HS-5 (cell line): ENCODE measurements at regions not wholly inside any gene's neighbourhood (a gene's known extent, or its start where the extent isn't known, plus 50 kb on each side); places are given as distances from the start of the nearest gene placed in this dataset.
"Not testable (repeated sequence)": the region's sequence is repeated elsewhere in the genome, so short reads cannot be mapped to it uniquely, and the experiment has no call there.

Source experiments
- DNase-seq: peaks from one replicate; pipeline ENCODE4 v3.0.0-alpha.2; 2012; ENCODE audit warnings: low read depth

GRCh38 chr2:144010096-144010836, 509.7 kb downstream of the ZEB2 start:
- DNase-seq = no peak

DNA sequence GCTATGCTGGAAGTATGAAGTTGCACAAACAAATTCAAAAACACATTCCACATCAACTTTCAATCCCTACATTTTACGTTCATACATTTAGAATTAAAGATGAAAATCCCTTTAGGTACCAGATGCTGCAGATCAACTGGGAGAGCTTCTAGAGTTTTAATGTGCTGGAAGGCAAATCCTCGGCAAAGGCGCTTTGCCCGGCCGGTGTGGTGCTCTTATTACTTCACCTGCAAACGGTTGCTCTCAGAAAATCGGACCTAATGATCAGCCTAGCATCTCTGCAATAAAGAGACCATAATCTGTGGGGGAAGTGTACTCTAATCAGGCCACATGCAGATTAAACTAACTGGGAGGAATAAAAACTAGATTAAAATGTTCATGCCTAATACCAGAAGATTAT, 513.8 kb downstream of the ZEB2 start:
- DNase-seq = no peak

DNA sequence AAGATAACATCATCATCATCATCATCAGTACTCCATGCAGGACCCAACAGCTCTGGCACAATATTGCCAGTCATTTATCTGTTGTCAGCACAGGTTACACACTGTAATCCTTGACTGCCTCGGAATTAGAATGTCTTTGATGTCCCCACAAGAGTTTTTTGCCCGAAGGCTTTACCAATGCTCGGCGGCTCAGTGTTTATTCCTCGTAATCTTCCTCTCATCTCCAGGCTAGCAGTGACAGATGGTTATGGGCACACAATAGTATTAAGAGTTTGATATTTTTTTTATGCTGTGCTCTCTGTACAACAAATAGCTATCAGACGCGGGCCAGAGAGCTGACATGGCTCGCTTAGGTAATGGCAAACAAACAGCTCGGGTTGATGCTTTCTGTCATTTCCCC, 515.2 kb downstream of the ZEB2 start:
- DNase-seq = no peak

DNA sequence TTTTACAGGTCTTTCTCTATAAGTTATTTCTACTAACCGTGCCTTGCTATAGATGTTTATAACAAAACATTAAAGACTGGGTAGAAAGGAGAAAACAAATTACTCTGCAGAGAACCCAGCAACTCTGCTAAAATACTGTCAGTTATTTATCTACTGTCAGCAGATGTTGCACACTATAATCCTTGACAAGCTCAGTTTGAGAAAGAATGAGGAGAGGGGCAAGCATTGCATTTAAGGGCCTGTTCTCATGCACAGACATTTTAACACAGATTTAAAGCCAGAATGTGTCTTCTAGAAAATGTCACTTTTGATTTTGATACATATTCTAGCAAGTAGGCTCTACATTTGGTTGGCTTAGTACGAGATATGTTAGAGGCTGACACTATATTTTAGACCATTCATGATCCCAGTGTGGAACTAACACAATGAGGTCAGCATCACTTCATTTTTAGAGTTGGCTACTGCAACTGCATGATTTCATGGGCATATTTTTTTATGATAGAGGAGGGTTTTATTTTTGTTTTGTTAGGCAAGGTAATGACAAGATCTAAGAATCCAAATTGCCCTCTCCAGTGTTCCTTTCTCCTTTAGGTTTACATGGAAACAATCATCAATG, 516.4 kb downstream of the ZEB2 start:
- no peak for DNase-seq

- DNase-seq = no peak
Measured at GRCh38 chr2:143996974-143997373, 522.9 kb downstream of the ZEB2 start.

DNA sequence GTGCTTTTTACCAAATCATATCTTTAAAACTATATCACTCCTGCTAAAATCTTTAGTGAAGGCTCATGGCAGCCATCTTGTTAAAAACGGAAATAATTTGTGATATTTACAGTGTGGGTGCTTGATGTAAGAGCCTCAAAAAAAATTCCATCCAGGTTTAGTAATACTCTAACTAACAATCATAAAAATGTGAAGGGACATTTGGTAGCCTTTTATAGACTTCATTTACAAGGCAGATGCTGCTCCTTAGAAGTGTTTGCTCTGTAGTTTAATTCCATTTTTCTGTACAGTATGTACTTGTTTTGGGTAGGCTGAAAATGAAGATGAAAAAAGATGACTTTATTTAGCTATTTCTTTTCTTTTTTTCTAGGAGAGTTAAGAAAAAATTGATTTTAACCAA, 525.0 kb downstream of the ZEB2 start:
- DNase-seq = no peak

GRCh38 chr2:143991596-143991995, 528.3 kb downstream of the ZEB2 start:
- not testable (repeated sequence) for DNase-seq

DNA sequence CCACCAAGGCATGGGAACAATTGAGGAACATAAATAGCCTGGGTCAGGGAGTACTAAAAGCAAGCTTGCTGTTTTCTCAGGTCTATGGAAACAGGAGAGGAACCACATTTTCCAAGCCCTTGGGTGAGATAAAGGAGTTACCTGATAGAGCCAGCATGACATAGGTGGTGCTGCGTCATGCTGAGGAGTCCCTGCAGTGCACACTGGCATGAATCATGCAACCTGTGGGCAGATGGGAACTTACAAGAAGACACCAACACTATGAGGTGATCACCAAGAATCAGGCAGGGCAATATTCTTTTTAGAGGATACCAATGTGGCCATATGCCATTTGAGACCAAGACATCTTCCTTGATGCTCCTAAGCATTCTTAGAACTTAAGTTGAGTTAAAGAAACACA, 531.8 kb downstream of the ZEB2 start:
- no peak for DNase-seq

DNA sequence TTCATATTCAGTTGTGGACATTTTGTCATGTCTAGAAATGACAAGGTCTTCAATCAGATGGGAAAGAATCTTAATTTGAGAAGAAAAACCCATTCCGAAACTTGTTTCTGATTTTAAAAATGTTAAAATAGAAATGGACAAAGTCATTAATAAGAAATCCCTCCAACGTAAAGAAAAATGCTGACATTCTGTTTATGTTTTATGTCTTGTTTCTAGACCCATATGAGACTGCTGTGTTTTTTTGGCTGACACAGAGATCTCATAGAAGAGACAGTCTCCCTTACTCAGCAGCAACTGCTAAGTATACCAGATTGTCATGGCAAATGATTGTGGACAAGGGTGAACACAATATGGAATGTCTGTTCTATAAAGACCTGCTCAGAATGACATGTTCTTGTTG, 538.5 kb downstream of the ZEB2 start:
- no peak for DNase-seq

- no peak for DNase-seq
Measured at GRCh38 chr2:143977356-143977755, 542.6 kb downstream of the ZEB2 start.

- no peak for DNase-seq
Measured at GRCh38 chr2:143975216-143975615, 544.7 kb downstream of the ZEB2 start.

DNA sequence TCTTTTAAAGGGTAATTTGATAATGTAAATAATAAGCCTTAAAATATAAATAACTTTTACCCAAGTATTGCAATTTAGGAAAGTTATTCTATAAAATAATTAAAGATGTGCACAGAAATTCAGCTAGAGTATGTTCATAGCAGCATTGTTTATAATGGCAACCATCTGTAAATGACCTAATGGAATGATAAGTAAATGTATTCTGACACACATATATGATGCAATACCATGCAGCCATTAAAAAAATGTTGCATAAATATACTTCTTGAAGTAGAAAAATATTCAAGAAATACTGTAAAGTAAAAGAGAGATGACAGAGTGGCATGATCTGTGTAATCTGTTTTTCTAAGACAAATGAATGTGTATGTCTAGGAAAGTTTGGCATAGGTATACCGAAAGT, 545.7 kb downstream of the ZEB2 start:
- DNase-seq = no peak

GRCh38 chr2:143968860-143969259, 551.1 kb downstream of the ZEB2 start:
- no peak for DNase-seq

GRCh38 chr2:143968360-143968759, 551.6 kb downstream of the ZEB2 start:
- no peak for DNase-seq

- no peak for DNase-seq
Measured at GRCh38 chr2:143965493-143966164, 554.3 kb downstream of the ZEB2 start.

- DNase-seq = no peak
Measured at GRCh38 chr2:143964891-143965290, 555.0 kb downstream of the ZEB2 start.

DNA sequence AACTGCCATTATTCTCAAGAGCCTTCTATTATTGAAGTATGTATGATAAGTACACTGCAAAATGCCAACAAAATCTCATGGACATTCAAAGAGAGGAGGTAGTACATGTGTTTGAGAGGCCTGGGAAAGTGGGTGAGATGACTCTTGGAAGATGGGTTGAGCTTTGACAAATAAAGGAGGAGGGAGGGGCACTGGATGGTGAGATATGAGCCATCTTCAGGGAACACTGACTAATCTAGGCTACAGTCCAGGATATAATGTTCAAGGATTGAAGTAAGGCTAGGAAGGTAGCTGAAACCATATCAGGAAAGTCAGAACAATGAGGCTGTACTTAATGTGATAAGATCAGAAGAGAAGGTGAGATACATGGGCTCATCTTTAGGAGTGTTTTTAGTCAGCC, 559.7 kb downstream of the ZEB2 start:
- no peak for DNase-seq

DNA sequence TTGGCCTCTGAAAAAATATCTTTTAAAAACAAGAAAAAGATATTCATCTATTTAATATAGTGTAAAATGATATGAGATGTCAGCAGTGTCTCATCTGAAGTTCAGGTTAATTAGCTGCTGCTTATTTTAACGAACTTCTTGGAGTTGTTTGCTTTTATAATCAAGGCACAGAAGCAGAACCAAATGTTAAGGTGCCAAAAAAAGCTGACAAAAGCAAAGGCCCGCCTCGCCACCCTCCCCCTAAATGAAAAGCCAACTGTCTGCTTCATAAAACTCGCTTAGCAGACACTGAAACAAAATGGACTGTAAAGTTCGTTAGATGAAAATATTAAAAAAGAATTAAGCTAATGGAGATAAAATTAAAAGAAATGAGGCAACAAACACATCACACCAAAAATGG, 562.6 kb downstream of the ZEB2 start:
- DNase-seq = no peak

GRCh38 chr2:143955401-143956065, 564.4 kb downstream of the ZEB2 start:
- DNase-seq = peak; percentile 58

DNA sequence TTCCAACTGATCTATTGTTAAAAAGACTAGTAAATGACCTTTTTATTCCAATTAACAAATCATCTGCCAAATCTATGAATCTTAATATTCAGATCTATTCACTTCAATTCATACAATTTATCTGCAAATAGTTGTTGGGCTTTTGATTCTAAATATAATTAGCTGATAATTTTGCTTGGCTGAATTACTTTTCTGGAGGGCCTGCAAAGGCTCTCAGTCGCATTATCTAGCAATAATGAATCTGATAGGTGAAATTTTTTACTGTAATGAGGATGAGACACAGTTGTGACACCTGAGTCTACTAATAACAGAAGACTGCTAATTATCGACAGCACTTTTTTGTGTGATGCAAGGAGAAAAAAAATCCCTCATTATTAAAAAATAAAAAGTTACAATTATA, 565.1 kb downstream of the ZEB2 start:
- no peak for DNase-seq

GRCh38 chr2:143954186-143954585, 565.7 kb downstream of the ZEB2 start:
- DNase-seq = no peak

DNA sequence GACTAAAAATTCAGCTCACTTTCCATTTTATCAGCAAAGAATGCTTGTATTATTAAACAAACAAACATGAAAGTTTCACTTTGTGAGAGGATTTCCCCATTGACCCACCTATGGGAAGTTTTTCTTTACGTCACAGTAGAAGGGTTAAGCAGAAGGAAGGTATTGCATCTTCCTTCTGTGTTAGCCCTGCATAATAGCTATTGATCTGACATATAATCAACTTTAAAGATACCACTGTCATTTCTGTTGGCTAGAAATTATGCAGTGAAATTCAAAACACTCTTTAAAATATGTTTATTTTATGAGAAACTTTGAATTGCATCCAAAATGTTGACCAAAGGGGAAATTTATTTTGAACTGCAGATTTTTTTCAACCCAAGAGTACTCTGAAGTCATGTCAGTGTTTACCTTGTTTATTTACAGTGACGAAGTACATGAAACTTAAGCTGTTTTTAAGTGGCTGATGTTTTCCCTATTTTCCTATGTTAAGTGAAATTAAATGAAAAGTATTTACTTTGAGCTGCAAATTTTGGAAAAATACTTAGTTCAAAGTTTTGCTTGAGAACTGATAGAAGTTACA, 566.4 kb downstream of the ZEB2 start:
- DNase-seq = no peak

GRCh38 chr2:143952536-143952935, 567.4 kb downstream of the ZEB2 start:
- no peak for DNase-seq
